ENCODE measurements at regions not wholly inside any gene's neighbourhood (a gene's known extent, or its start where the extent isn't known, plus 50 kb on each side); places are given as distances from the start of the nearest gene placed in this dataset.

DNA sequence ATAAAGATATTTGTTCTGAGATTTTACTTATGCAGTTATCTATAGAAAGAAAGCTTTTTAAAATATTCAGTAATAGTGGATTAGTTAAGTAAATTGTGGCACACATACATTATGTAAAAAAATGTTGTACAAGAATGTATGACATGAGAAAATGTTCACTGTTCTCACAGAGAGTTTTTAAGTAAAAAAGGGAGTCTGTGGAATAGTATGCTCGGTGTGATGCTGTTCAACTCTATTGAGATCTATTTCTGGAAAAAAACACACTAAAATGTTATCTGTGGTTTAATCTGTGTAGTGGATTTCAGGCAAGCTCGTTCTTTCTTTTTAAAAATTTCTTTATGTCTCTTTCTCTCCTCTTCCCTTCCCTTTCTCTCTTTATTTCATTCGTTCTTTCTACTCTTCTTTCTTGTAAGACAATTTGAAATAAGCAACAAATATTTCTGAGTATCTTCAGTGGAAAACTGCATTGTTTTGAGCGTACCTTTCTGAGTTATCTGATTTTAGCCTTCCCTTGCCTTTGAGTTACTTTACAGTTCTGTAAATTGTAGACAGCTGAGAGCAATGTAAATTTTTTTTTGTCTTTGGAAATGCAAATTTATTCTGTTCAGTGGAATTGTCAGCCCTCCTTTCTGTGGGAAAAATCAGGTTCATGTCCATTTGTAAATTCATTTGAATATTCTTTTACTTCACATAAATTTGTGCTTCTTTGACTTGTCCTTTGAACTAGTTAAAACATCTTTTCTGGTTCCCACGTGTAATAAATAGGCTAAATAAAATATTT lies 229.0 kb upstream of the NOX3 start:
- TF ChIP-seq, protein P1, sequence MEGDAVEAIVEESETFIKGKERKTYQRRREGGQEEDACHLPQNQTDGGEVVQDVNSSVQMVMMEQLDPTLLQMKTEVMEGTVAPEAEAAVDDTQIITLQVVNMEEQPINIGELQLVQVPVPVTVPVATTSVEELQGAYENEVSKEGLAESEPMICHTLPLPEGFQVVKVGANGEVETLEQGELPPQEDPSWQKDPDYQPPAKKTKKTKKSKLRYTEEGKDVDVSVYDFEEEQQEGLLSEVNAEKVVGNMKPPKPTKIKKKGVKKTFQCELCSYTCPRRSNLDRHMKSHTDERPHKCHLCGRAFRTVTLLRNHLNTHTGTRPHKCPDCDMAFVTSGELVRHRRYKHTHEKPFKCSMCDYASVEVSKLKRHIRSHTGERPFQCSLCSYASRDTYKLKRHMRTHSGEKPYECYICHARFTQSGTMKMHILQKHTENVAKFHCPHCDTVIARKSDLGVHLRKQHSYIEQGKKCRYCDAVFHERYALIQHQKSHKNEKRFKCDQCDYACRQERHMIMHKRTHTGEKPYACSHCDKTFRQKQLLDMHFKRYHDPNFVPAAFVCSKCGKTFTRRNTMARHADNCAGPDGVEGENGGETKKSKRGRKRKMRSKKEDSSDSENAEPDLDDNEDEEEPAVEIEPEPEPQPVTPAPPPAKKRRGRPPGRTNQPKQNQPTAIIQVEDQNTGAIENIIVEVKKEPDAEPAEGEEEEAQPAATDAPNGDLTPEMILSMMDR (conservative IDR thresholded peaks at IDR 0.05; ENCODE audit: low read depth in 2 of 2), result no peak
- TF ChIP-seq EZH2 (IDR thresholded peaks at IDR 0.05; ENCODE audit: low read depth, unreplicated experiment), result no peak
- no peak for TF ChIP-seq CREB1 (CRISPR knock-in tag; IDR thresholded peaks at IDR 0.05; ENCODE audit: low read depth)
- TF ChIP-seq, protein P2, sequence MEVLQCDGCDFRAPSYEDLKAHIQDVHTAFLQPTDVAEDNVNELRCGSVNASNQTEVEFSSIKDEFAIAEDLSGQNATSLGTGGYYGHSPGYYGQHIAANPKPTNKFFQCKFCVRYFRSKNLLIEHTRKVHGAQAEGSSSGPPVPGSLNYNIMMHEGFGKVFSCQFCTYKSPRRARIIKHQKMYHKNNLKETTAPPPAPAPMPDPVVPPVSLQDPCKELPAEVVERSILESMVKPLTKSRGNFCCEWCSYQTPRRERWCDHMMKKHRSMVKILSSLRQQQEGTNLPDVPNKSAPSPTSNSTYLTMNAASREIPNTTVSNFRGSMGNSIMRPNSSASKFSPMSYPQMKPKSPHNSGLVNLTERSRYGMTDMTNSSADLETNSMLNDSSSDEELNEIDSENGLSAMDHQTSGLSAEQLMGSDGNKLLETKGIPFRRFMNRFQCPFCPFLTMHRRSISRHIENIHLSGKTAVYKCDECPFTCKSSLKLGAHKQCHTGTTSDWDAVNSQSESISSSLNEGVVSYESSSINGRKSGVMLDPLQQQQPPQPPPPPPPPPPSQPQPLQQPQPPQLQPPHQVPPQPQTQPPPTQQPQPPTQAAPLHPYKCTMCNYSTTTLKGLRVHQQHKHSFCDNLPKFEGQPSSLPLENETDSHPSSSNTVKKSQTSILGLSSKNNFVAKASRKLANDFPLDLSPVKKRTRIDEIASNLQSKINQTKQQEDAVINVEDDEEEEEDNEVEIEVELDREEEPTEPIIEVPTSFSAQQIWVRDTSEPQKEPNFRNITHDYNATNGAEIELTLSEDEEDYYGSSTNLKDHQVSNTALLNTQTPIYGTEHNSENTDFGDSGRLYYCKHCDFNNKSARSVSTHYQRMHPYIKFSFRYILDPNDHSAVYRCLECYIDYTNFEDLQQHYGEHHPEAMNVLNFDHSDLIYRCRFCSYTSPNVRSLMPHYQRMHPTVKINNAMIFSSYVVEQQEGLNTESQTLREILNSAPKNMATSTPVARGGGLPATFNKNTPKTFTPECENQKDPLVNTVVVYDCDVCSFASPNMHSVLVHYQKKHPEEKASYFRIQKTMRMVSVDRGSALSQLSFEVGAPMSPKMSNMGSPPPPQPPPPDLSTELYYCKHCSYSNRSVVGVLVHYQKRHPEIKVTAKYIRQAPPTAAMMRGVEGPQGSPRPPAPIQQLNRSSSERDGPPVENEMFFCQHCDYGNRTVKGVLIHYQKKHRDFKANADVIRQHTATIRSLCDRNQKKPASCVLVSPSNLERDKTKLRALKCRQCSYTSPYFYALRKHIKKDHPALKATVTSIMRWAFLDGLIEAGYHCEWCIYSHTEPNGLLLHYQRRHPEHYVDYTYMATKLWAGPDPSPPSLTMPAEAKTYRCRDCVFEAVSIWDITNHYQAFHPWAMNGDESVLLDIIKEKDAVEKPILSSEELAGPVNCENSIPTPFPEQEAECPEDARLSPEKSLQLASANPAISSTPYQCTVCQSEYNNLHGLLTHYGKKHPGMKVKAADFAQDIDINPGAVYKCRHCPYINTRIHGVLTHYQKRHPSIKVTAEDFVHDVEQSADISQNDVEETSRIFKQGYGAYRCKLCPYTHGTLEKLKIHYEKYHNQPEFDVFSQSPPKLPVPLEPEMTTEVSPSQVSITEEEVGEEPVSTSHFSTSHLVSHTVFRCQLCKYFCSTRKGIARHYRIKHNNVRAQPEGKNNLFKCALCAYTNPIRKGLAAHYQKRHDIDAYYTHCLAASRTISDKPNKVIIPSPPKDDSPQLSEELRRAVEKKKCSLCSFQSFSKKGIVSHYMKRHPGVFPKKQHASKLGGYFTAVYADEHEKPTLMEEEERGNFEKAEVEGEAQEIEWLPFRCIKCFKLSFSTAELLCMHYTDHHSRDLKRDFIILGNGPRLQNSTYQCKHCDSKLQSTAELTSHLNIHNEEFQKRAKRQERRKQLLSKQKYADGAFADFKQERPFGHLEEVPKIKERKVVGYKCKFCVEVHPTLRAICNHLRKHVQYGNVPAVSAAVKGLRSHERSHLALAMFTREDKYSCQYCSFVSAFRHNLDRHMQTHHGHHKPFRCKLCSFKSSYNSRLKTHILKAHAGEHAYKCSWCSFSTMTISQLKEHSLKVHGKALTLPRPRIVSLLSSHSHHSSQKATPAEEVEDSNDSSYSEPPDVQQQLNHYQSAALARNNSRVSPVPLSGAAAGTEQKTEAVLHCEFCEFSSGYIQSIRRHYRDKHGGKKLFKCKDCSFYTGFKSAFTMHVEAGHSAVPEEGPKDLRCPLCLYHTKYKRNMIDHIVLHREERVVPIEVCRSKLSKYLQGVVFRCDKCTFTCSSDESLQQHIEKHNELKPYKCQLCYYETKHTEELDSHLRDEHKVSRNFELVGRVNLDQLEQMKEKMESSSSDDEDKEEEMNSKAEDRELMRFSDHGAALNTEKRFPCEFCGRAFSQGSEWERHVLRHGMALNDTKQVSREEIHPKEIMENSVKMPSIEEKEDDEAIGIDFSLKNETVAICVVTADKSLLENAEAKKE (CRISPR knock-in tag; IDR thresholded peaks at IDR 0.05), result no peak
- no peak for TF ChIP-seq POLR2AphosphoS5 (IDR thresholded peaks at IDR 0.05; ENCODE audit: low read depth)
- TF ChIP-seq, protein P3, sequence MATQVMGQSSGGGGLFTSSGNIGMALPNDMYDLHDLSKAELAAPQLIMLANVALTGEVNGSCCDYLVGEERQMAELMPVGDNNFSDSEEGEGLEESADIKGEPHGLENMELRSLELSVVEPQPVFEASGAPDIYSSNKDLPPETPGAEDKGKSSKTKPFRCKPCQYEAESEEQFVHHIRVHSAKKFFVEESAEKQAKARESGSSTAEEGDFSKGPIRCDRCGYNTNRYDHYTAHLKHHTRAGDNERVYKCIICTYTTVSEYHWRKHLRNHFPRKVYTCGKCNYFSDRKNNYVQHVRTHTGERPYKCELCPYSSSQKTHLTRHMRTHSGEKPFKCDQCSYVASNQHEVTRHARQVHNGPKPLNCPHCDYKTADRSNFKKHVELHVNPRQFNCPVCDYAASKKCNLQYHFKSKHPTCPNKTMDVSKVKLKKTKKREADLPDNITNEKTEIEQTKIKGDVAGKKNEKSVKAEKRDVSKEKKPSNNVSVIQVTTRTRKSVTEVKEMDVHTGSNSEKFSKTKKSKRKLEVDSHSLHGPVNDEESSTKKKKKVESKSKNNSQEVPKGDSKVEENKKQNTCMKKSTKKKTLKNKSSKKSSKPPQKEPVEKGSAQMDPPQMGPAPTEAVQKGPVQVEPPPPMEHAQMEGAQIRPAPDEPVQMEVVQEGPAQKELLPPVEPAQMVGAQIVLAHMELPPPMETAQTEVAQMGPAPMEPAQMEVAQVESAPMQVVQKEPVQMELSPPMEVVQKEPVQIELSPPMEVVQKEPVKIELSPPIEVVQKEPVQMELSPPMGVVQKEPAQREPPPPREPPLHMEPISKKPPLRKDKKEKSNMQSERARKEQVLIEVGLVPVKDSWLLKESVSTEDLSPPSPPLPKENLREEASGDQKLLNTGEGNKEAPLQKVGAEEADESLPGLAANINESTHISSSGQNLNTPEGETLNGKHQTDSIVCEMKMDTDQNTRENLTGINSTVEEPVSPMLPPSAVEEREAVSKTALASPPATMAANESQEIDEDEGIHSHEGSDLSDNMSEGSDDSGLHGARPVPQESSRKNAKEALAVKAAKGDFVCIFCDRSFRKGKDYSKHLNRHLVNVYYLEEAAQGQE (IDR thresholded peaks at IDR 0.05; ENCODE audit: unreplicated experiment), result no peak
- no peak for TF ChIP-seq JUNB (IDR thresholded peaks at IDR 0.05; ENCODE audit: unreplicated experiment)
- no peak for TF ChIP-seq EZH2phosphoT487 (IDR thresholded peaks at IDR 0.05; ENCODE audit: unreplicated experiment)
- TF ChIP-seq, protein P4, sequence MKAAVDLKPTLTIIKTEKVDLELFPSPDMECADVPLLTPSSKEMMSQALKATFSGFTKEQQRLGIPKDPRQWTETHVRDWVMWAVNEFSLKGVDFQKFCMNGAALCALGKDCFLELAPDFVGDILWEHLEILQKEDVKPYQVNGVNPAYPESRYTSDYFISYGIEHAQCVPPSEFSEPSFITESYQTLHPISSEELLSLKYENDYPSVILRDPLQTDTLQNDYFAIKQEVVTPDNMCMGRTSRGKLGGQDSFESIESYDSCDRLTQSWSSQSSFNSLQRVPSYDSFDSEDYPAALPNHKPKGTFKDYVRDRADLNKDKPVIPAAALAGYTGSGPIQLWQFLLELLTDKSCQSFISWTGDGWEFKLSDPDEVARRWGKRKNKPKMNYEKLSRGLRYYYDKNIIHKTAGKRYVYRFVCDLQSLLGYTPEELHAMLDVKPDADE (IDR thresholded peaks at IDR 0.05), result no peak

Data from GM23338 (cell line).